ENCODE measurements at regions not wholly inside any gene's neighbourhood (a gene's known extent, or its start where the extent isn't known, plus 50 kb on each side); places are given as distances from the start of the nearest gene placed in this dataset.

GRCh38 chr10:130409931-130410330 lies 273.7 kb downstream of the GLRX3 start:
- TF ChIP-seq, protein P1, sequence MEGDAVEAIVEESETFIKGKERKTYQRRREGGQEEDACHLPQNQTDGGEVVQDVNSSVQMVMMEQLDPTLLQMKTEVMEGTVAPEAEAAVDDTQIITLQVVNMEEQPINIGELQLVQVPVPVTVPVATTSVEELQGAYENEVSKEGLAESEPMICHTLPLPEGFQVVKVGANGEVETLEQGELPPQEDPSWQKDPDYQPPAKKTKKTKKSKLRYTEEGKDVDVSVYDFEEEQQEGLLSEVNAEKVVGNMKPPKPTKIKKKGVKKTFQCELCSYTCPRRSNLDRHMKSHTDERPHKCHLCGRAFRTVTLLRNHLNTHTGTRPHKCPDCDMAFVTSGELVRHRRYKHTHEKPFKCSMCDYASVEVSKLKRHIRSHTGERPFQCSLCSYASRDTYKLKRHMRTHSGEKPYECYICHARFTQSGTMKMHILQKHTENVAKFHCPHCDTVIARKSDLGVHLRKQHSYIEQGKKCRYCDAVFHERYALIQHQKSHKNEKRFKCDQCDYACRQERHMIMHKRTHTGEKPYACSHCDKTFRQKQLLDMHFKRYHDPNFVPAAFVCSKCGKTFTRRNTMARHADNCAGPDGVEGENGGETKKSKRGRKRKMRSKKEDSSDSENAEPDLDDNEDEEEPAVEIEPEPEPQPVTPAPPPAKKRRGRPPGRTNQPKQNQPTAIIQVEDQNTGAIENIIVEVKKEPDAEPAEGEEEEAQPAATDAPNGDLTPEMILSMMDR (IDR thresholded peaks at IDR 0.05) = no peak
- TF ChIP-seq POLR2A (IDR thresholded peaks at IDR 0.05) = no peak
